PFSK-1 (cell line): ENCODE measurements at regions not wholly inside any gene's neighbourhood (a gene's known extent, or its start where the extent isn't known, plus 50 kb on each side); places are given as distances from the start of the nearest gene placed in this dataset.

ENCODE experiments used
- POLR2AphosphoS5 ChIP-seq: IDR thresholded peaks from 2 replicates; pipeline ENCODE4 v1.6.1; 2012; ENCODE audit warnings: low read depth, mild to moderate bottlenecking, control low read depth, low read length, moderate library complexity
- TAF1 ChIP-seq: IDR thresholded peaks from 2 replicates; pipeline ENCODE4 v1.6.1; 2012; ENCODE audit warnings: low read length, control low read depth, borderline replicate concordance; ENCODE audit not compliant: insufficient read depth

GRCh38 chr13:82356667-82357410 is 1525.4 kb downstream of the SLITRK1 start:
- TF ChIP-seq TAF1 (no peak), POLR2AphosphoS5 (no peak)
